Fibroblast of villous mesenchyme (primary cell): ENCODE measurements at regions not wholly inside any gene's neighbourhood (a gene's known extent, or its start where the extent isn't known, plus 50 kb on each side); places are given as distances from the start of the nearest gene placed in this dataset.

ENCODE experiments used
- DNase-seq: peaks from one replicate; pipeline ENCODE4 v3.0.0-alpha.2; 2010; ENCODE audit warnings: low read depth
- H3K4me3 ChIP-seq: 2 replicates; pipeline ENCODE4 v1.5.1; 2011; ENCODE audit warnings: low read depth, mild to moderate bottlenecking, low read length
- TF ChIP-seq, protein P1 (sequence below): IDR thresholded peaks from 2 replicates; pipeline ENCODE4 v1.5.1; 2012; ENCODE audit warnings: low read depth, mild to moderate bottlenecking, low read length; ENCODE audit not compliant: insufficient read depth

DNA sequence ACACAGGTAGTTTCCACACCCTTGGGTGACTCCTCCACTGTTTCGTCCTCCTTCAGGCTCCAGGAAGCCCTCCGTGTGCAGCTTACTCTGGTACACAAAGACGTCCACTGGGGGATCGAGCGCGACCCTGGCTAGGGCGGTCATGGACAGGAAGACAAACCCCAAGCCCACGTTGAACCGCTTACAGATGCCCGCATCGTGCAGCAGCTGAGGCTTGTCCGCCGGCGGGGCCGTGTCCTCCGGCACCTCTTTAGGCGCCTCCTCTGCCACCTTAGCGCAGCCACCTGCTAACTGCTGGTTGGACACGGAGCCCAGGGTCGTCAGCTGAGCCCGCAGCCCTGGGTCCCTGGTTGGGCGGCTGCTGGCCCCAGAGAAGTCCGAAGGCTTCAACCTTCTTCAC is 309.0 kb upstream of the BTBD3 start:
- DNase-seq: no peak
- H3K4me3 ChIP-seq: no peak overlapping the region
- TF ChIP-seq, protein P1, sequence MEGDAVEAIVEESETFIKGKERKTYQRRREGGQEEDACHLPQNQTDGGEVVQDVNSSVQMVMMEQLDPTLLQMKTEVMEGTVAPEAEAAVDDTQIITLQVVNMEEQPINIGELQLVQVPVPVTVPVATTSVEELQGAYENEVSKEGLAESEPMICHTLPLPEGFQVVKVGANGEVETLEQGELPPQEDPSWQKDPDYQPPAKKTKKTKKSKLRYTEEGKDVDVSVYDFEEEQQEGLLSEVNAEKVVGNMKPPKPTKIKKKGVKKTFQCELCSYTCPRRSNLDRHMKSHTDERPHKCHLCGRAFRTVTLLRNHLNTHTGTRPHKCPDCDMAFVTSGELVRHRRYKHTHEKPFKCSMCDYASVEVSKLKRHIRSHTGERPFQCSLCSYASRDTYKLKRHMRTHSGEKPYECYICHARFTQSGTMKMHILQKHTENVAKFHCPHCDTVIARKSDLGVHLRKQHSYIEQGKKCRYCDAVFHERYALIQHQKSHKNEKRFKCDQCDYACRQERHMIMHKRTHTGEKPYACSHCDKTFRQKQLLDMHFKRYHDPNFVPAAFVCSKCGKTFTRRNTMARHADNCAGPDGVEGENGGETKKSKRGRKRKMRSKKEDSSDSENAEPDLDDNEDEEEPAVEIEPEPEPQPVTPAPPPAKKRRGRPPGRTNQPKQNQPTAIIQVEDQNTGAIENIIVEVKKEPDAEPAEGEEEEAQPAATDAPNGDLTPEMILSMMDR: no peak

DNA sequence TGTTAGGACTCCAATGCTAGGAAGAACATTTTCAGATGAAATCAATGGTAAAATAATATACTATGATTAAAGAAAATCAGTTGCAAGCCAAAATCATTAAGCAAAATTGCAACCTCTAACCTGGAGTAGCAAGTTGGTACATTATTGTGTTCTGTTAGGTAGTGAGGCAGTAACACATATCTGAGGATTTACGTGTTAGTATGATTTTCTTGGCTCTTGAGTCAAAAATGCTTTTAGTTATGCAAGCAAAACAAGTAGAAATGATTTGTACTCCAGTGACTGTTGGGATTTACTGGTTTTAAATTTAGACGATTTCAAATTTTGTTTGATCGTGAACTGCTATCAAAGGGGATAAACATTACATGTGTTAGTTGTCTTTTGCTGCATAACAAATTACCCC is 293.0 kb upstream of the BTBD3 start:
- no peak for DNase-seq
- TF ChIP-seq, protein P1: no peak
- H3K4me3 ChIP-seq: no peak overlapping the region

DNA sequence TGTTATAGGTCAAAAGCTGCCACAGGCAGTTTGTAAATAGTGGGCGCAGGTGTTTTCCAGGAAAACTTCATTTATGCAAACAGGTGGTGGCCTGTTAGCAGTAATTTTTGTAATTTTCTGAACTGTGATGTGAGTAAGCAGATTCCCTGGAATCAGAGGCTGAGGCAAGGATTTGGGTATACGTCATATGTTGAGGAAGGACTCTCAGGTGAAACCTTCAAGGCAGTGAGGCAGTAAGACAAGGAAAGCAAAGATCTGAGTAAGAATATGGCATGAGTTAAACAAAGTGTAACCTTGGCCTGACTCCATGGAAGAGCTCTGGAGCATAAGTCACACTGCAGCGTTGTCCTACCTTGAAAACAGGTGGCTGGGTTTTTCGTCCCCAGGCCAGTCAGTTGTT is 291.1 kb upstream of the BTBD3 start:
- TF ChIP-seq, protein P1: no peak
- no peak overlapping the region for H3K4me3 ChIP-seq
- no peak for DNase-seq

DNA sequence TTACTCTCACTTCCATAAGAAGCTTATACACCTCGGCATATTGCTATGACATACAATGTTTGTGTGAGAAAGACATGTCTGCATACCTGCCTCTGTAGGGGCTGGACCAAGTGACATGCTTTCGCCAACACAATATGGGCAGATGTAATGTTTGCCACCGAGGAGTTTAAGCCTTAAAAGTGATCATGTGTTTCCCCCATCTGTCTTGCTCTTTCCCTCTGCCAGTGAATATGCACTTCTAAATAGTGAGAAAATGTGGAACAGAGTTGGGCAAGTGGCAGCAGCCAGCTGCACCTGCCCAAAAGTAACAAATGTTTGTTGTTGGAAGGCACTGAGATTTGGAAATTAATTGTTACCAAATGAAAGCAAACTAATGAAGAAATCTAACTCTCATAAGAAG is 274.8 kb upstream of the BTBD3 start:
- TF ChIP-seq, protein P1: no peak
- no peak for DNase-seq
- H3K4me3 ChIP-seq: no peak overlapping the region

DNA sequence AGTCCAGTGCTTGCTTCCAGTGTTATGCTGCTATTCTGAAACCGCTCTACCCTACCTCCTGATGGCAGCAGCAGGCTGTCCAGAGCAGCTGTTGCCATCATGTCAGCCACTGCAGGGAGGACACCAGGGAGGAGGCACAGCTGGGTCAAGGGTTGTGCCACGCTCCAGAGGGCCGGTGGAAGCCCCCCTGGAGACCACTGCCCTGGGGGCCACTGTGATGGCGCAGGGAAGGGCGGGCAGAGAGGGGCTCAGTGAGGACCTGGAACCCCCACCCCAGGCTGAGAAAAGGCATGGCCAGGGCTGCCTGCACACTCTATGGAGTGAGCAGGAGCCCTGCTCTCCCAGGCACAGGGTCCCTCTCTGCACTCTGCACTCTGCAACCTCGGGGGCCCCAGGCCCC is 271.3 kb upstream of the BTBD3 start:
- no peak overlapping the region for H3K4me3 ChIP-seq
- DNase-seq: no peak
- TF ChIP-seq, protein P1: no peak

DNA sequence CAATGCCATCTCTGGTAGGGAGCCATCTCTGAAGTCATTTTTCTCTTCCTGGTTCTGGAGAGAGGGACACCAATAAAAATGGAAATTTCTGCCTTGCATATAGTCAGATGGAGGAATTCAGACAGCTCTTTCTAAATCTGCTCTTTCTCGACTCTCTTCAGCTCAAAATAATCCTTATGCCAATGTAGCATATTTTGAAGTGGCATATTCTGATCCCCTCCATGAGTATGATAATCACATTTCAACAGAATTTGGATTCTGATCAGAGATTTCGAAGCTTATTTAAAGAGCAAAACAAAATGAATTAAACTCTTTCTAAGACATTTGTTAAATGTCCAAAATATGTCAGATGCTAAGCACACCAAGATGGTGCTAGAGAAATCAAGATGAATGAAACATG is 267.1 kb upstream of the BTBD3 start:
- TF ChIP-seq, protein P1: no peak
- H3K4me3 ChIP-seq: no peak overlapping the region
- DNase-seq: no peak

DNA sequence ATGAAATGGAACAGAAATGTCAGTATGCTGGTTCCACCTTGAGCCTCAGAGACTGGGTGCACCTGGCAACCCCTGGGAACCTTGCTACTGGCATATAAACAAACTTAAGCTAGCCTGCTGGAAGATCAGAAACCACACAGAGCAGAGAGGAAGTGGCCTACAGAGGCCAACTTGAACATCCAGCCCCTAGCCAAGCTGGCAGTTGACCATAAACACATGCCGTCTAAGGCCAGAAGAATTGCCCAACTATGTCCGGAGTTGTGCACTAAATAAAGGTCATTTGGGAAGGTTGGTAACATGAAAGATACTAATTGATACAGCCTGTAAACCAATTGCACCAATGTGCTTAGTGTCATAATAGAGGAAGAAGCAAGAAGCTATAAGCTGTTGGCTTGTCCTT is 266.6 kb upstream of the BTBD3 start:
- TF ChIP-seq, protein P1: no peak
- no peak overlapping the region for H3K4me3 ChIP-seq
- no peak for DNase-seq
